ENCODE measurements at regions not wholly inside any gene's neighbourhood (a gene's known extent, or its start where the extent isn't known, plus 50 kb on each side); places are given as distances from the start of the nearest gene placed in this dataset.
"Not testable (repeated sequence)": the region's sequence is repeated elsewhere in the genome, so short reads cannot be mapped to it uniquely, and the experiment has no call there.

DNA sequence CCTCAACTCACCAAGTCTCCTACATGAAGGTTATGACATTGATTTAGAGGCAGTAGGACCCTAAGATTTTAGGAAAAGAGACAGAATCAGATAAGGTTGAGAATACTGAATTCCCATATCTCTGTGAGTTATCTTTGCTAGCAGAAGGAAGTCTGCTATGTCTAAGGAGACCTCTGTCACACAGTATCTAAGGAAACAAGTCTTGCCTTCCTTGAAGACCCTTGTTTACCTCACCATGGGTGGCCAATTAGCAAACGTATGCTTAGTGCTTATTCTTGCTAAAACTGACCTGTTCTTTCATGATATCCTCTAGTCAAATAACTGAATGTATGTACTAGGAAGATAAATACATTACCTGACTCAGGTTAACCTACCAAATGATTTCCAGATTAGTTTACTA is 855.4 kb upstream of the SLITRK1 start:
- TF ChIP-seq, protein P1, sequence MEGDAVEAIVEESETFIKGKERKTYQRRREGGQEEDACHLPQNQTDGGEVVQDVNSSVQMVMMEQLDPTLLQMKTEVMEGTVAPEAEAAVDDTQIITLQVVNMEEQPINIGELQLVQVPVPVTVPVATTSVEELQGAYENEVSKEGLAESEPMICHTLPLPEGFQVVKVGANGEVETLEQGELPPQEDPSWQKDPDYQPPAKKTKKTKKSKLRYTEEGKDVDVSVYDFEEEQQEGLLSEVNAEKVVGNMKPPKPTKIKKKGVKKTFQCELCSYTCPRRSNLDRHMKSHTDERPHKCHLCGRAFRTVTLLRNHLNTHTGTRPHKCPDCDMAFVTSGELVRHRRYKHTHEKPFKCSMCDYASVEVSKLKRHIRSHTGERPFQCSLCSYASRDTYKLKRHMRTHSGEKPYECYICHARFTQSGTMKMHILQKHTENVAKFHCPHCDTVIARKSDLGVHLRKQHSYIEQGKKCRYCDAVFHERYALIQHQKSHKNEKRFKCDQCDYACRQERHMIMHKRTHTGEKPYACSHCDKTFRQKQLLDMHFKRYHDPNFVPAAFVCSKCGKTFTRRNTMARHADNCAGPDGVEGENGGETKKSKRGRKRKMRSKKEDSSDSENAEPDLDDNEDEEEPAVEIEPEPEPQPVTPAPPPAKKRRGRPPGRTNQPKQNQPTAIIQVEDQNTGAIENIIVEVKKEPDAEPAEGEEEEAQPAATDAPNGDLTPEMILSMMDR (IDR thresholded peaks at IDR 0.05; ENCODE audit: insufficient read depth, low read depth, low read length, missing control alignments) = no peak
- DNase-seq (ENCODE audit: low read depth) = no peak
- H3K4me3 ChIP-seq (ENCODE audit: low read depth, low read length) = no peak overlapping the region

DNA sequence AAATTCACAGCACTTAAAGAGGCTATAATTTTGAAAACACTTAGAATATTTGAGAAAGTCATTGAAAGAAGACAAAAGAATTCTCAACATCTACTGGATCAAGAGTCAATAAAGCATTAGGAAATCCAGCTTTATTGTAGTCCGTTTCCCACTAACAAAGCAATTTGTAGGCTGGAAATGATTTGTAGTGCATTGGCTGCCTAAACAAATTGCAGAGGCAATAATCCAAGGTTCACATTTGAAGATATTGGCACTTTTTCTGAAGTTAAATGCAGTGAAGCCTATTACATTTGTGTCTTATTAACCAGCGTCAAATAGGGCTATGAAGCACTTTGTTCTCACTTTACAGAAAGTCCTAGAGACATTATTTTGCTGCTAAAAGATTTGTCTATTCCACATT is 848.1 kb upstream of the SLITRK1 start:
- TF ChIP-seq, protein P1 (IDR thresholded peaks at IDR 0.05; ENCODE audit: insufficient read depth, low read depth, low read length, missing control alignments) = no peak

DNA sequence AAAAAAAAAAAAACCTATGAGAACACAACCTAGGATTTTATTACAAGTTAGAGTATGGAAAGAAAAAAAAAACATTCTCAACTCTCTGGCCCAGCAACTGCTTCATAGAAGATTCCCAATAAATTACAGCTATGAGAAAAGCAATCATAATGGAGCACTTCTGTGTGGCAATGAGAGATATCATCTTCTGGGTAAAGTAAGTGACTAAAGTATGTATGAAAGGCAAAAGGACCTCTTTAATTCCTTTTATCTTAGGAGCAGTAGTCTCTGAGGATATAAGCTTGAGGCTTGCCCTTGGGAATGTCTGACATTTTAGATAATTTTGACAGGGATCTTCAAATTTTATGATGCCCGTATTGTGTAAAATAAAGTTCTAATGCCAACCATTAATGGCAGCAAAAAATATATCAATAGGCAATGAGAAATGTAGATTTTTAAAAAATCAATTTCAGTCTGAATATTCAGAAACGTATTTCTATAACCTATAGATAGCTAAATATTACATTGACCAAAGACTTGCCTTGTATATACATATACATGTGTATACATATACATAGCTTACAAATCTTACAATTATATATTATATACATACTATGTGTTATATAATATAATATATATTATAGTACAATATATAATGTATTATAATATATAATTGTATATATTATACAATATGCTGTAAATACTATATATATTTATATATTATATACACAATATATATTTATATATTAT is 823.9 kb upstream of the SLITRK1 start:
- no peak for DNase-seq (ENCODE audit: low read depth)
- TF ChIP-seq, protein P1 (IDR thresholded peaks at IDR 0.05; ENCODE audit: insufficient read depth, low read depth, low read length, missing control alignments) = no peak

More for the DNA sequence above, 848.1 kb upstream of the SLITRK1 start:
- H3K4me3 ChIP-seq (ENCODE audit: low read depth, low read length) = no peak overlapping the region
- DNase-seq (ENCODE audit: low read depth) = no peak

DNA sequence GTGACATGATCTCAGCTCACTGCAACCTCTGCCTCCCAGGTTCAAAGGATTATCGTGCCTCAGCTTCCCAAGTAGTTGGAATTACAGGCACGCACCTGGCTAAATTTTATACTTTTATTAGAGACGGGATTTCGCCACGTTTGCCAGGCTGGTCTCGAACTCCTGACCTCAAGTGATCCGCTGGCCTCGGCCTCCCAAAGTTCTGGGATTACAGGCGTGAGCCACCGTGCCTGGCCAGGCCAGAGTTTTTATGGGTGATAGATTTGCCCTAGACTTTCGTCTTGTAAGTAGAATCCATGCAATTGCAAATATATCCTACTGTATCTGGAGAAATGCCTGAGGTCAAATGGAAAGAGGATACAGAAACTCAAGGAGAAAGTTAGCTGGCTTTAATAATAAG is 819.9 kb upstream of the SLITRK1 start:
- H3K4me3 ChIP-seq (ENCODE audit: low read depth, low read length) = no peak overlapping the region
- TF ChIP-seq, protein P1 (IDR thresholded peaks at IDR 0.05; ENCODE audit: insufficient read depth, low read depth, low read length, missing control alignments) = no peak
- DNase-seq (ENCODE audit: low read depth) = no peak

More for the DNA sequence above, 823.9 kb upstream of the SLITRK1 start:
- no peak overlapping the region for H3K4me3 ChIP-seq (ENCODE audit: low read depth, low read length)

GRCh38 chr13:84697591-84697990 is 815.3 kb upstream of the SLITRK1 start:
- not testable (repeated sequence) for H3K4me3 ChIP-seq (ENCODE audit: low read depth, low read length); DNase-seq (ENCODE audit: low read depth)

DNA sequence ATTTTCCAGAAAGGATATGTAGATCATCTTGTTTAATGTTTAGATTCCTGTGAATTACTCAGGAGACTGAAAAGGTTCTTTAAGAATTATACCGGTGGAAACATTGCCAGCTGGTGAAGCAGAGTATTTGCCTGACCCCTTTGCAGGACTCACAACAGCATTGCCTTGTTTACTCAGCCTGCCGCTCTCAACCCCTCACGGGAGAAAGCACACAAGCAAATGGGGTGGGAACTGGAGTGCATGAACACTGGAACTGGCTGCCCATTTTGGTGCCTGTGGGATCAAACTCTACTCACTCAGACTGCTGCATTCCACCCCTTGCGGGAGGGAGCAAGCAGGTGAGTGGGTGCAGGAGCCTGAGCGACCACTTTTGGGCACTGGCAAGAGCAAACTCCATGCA is 804.7 kb upstream of the SLITRK1 start:
- no peak for DNase-seq (ENCODE audit: low read depth)

GRCh38 chr13:84686458-84686857 is 804.2 kb upstream of the SLITRK1 start:
- TF ChIP-seq, protein P1 (IDR thresholded peaks at IDR 0.05; ENCODE audit: insufficient read depth, low read depth, low read length, missing control alignments) = no peak
- H3K4me3 ChIP-seq (ENCODE audit: low read depth, low read length) = no peak overlapping the region
- no peak for DNase-seq (ENCODE audit: low read depth)

More for the DNA sequence above, 804.7 kb upstream of the SLITRK1 start:
- no peak overlapping the region for H3K4me3 ChIP-seq (ENCODE audit: low read depth, low read length)
- TF ChIP-seq, protein P1 (IDR thresholded peaks at IDR 0.05; ENCODE audit: insufficient read depth, low read depth, low read length, missing control alignments) = no peak

All from GM12865 (cell line).